ENCODE measurements at regions not wholly inside any gene's neighbourhood (a gene's known extent, or its start where the extent isn't known, plus 50 kb on each side); places are given as distances from the start of the nearest gene placed in this dataset.

DNA sequence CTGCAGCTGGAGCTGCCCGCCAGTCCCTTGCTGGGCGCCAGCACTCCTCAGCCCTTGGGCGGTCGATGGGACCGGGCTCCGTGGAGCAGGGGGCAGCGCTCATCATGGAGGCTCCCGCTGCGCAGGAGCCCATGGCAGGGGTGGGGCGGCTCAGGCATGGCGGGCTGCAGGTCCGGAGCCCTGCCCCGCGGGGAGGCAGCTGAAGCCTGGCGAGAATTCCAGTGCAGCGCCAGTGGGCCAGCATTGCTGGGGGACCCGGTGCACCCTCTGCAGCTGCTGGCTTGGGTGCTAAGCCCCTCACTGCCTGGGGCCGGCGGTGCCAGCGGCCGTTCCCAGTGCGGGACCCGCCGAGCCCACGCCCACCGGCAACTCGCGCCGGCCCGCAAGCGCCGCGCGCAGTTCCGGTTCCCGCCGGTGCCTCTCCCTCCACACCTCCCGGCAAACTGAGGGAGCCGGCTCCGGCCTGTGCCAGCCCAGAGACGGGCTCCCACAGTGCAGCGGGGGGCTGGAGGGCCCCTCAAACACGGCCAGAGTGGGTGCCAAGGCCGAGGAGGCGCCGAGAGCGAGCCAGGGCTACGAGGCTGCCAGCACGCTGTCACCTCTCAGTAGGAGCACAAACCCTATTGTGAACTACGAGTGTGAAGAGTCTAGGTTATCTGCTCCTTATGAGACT lies 687.1 kb downstream of the PCDH17 start:
- Histone ChIP-seq H3K4me3 (no peak overlapping the region), H3K36me3 (no peaks in the 10 kb centered on the region), H3K27me3 (ENCODE audit: low read depth) (no peaks in the 10 kb centered on the region), H3K27ac (no peak overlapping the region), H3K9me3 (no peaks in the 10 kb centered on the region), H3K4me1 (no peaks in the 10 kb centered on the region)
- ATAC-seq: no peak
- TF ChIP-seq, protein P1, sequence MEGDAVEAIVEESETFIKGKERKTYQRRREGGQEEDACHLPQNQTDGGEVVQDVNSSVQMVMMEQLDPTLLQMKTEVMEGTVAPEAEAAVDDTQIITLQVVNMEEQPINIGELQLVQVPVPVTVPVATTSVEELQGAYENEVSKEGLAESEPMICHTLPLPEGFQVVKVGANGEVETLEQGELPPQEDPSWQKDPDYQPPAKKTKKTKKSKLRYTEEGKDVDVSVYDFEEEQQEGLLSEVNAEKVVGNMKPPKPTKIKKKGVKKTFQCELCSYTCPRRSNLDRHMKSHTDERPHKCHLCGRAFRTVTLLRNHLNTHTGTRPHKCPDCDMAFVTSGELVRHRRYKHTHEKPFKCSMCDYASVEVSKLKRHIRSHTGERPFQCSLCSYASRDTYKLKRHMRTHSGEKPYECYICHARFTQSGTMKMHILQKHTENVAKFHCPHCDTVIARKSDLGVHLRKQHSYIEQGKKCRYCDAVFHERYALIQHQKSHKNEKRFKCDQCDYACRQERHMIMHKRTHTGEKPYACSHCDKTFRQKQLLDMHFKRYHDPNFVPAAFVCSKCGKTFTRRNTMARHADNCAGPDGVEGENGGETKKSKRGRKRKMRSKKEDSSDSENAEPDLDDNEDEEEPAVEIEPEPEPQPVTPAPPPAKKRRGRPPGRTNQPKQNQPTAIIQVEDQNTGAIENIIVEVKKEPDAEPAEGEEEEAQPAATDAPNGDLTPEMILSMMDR (IDR thresholded peaks at IDR 0.05): no peak
- no peak for DNase-seq
- intact Hi-C loops (cut with DNase I): no loop called here

DNA sequence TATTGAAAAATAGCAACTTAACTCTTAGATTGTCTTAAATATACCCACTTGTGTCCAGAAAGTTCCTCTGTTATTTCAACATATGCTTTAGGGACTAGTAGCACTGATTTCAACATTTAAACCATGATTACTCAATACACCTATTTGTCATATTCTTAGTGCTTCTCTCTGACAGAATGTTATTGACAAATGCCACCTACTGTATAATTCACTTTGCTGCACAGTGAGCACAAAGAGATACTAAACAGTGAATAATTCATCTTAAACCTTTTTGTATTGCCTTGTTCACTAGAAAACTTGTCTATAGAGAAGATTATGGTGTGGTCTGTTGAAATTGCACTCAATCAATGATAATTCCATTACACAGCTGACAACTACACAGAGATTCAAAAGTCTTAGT lies 692.6 kb downstream of the PCDH17 start:
- Histone ChIP-seq H3K9me3 (no peaks in the 10 kb centered on the region), H3K36me3 (no peaks in the 10 kb centered on the region), H3K4me1 (no peaks in the 10 kb centered on the region), H3K4me3 (no peak overlapping the region), H3K27ac (no peak overlapping the region), H3K27me3 (ENCODE audit: low read depth) (no peaks in the 10 kb centered on the region)
- TF ChIP-seq, protein P1 (IDR thresholded peaks at IDR 0.05): no peak
- DNase-seq: no peak
- peak in 1 of 2 donors; percentile 41 for ATAC-seq
- intact Hi-C loops (cut with DNase I): no loop called here

DNA sequence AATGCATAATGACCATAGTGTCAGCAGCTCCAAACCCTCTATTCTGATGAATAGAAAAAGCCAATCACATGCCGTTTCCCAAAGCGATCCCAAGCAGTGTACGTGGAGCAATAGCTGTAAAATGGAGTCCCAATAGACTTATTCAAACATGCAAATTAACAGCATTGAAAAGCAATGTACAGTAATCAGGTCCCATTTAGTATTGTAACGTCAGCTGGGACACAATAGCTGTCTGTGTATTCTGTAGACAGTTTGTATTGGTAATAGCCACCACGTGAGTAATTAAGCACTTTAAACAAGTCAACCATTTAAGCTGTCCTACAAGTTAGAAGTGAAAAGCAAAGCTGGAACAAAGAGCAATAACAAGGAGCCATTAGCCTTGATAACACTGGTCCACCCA lies 698.2 kb downstream of the PCDH17 start:
- ATAC-seq: no peak
- TF ChIP-seq, protein P1 (IDR thresholded peaks at IDR 0.05): no peak
- no peaks in the 10 kb centered on the region for H3K27me3 ChIP-seq (ENCODE audit: low read depth)
- no peak overlapping the region for H3K27ac ChIP-seq
- H3K4me1 ChIP-seq: no peaks in the 10 kb centered on the region
- no peak overlapping the region for H3K4me3 ChIP-seq
- DNase-seq: no peak
- no peaks in the 10 kb centered on the region for H3K9me3 ChIP-seq
- intact Hi-C loops (cut with DNase I): no loop called here
- no peaks in the 10 kb centered on the region for H3K36me3 ChIP-seq

DNA sequence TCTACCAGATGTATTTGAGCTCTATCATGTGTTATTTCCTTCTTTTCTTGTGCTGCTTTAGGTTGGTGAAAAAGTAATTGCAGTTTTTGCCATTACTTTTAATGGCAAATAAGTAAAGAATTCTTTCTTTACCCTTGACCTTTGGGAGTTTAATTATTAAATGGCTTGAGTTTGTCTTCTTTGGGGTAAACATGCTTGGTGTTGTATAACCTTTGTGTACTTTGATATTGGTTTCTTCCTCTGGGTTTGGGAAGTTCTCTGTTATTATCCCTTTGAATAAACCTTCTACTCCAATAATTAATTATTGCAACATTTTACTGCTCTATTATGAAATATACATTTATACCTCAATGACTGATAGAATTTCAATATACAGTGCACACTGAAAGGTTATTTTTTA lies 709.4 kb downstream of the PCDH17 start:
- intact Hi-C loops (cut with DNase I): no loop called here
- TF ChIP-seq, protein P1 (IDR thresholded peaks at IDR 0.05): no peak

DNA sequence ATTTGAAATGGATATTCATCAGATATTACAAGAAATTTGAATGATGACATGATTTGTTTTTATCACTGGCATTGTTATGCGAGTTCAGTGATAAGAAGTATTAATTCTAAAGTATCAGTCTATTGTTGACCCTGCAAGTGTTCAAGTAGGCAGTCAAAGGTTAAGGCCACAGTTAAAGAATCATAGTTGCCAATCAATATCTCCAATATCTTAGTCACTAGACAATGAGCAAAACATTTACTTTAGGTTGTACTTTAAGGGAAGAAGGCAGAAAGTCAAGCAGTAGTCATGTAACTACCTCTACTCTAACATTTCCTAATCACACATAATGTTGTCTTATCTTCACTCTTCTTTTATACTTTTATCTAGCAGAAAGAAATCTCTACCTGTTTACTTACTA lies 709.8 kb downstream of the PCDH17 start:
- TF ChIP-seq, protein P1 (IDR thresholded peaks at IDR 0.05): no peak
- H3K9me3 ChIP-seq: no peaks in the 10 kb centered on the region
- DNase-seq (no peak), ATAC-seq (no peak)
- no peaks in the 10 kb centered on the region for H3K27me3 ChIP-seq (ENCODE audit: low read depth)
- intact Hi-C loops (cut with DNase I): no loop called here
- no peak overlapping the region for H3K27ac ChIP-seq
- H3K4me1 ChIP-seq: no peaks in the 10 kb centered on the region
- no peak overlapping the region for H3K4me3 ChIP-seq
- H3K36me3 ChIP-seq: no peaks in the 10 kb centered on the region

More for the DNA sequence above, 709.4 kb downstream of the PCDH17 start:
- H3K9me3 ChIP-seq: no peaks in the 10 kb centered on the region
- no peak overlapping the region for H3K4me3 ChIP-seq
- H3K27ac ChIP-seq: no peak overlapping the region
- H3K36me3 ChIP-seq: no peaks in the 10 kb centered on the region
- no peak for ATAC-seq
- DNase-seq: no peak
- no peaks in the 10 kb centered on the region for H3K27me3 ChIP-seq (ENCODE audit: low read depth)
- no peaks in the 10 kb centered on the region for H3K4me1 ChIP-seq
